ENCODE measurements at regions not wholly inside any gene's neighbourhood (a gene's known extent, or its start where the extent isn't known, plus 50 kb on each side); places are given as distances from the start of the nearest gene placed in this dataset.

DNA sequence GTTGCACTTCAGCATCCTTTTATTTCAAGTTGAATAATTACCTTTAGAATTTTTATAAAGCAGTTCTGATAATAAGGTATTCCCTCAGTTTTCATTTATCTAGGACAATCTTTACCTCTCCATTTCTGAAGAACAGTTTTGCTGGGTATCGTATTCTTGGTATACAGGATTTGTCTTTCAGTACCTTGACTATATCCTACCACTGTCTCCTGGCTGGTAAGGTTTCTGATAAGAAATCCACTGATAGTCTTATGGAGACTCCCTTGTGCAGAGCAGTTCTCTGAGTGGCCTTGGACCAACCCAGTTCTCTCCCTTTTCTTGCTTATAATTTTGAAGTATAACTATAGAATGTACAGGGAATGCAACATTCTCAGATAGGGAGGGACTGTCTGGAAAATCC, 51.3 kb upstream of the SAMD3 start:
- Histone ChIP-seq H3K9me3 (peaks cover 14% of the 10 kb centered on the region), H3K27me3 (replicated peaks; ENCODE audit: control insufficient read depth, insufficient read depth, low read length) (no peaks in the 10 kb centered on the region), H3K36me3 (ENCODE audit: control insufficient read depth, insufficient read depth, low read length) (no peaks in the 10 kb centered on the region), H3K4me3 (ENCODE audit: low read depth, low read length) (no peak overlapping the region), H3K4me1 (no peaks in the 10 kb centered on the region)
- ChIA-PET CTCF (no interaction called here), POLR2A (no interaction called here)
- DNase-seq, result no peak
- Mint-ChIP-seq H3K27me3 (ENCODE audit: insufficient read depth, unreplicated experiment) (no peaks in the 10 kb centered on the region), H3K9me3 (ENCODE audit: unreplicated experiment) (peaks cover 42% of the 10 kb centered on the region), H3K4me1 (ENCODE audit: low read depth, unreplicated experiment) (no peaks in the 10 kb centered on the region), H3K36me3 (ENCODE audit: insufficient read depth, unreplicated experiment) (peaks cover 9% of the 10 kb centered on the region), H3K27ac (ENCODE audit: unreplicated experiment) (no peak overlapping the region), H3K4me3 (ENCODE audit: unreplicated experiment) (no peak overlapping the region)
- no TSS peak for BruUV-seq (replicated peaks)
- TF ChIP-seq, protein P1, sequence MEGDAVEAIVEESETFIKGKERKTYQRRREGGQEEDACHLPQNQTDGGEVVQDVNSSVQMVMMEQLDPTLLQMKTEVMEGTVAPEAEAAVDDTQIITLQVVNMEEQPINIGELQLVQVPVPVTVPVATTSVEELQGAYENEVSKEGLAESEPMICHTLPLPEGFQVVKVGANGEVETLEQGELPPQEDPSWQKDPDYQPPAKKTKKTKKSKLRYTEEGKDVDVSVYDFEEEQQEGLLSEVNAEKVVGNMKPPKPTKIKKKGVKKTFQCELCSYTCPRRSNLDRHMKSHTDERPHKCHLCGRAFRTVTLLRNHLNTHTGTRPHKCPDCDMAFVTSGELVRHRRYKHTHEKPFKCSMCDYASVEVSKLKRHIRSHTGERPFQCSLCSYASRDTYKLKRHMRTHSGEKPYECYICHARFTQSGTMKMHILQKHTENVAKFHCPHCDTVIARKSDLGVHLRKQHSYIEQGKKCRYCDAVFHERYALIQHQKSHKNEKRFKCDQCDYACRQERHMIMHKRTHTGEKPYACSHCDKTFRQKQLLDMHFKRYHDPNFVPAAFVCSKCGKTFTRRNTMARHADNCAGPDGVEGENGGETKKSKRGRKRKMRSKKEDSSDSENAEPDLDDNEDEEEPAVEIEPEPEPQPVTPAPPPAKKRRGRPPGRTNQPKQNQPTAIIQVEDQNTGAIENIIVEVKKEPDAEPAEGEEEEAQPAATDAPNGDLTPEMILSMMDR (IDR thresholded peaks at IDR 0.05; ENCODE audit: insufficient read depth in 1 of 2, low read depth in 1 of 2, low read length in 1 of 2, severe bottlenecking in 1 of 2, unreplicated experiment in 1 of 2), result no peak
- intact Hi-C loops (cut with micrococcal nuclease; ENCODE audit: unreplicated experiment), result no loop called here

All from Caco-2 (cell line).